Psoas muscle (tissue), 7 donors: ENCODE measurements at regions not wholly inside any gene's neighbourhood (a gene's known extent, or its start where the extent isn't known, plus 50 kb on each side); places are given as distances from the start of the nearest gene placed in this dataset.

Source experiments
- ATAC-seq, 4 donors: fragments of 200-7000 bp; cut with Tn5 transposase; one replicate each; pipeline ENCODE4 v1.9.1; 2020; ENCODE audit warnings: moderate library complexity in 3 of 4, mild to moderate bottlenecking in 2 of 4
- DNase-seq, 2 donors: peaks; one replicate each; pipeline ENCODE4 v3.0.0-alpha.2; 2020
- H3K27ac ChIP-seq: fragments of 200-600 bp; one replicate; pipeline ENCODE4 v1.8.0; 2022
- H3K27me3 ChIP-seq, 3 donors: fragments of 200-600 bp in 1 of 3; one replicate each; pipeline versions ENCODE4 v1.6.1 to v1.8.0; 2013 to 2022; ENCODE audit warnings: low read length in 2 of 3, mild to moderate bottlenecking in 2 of 3, moderate library complexity in 1 of 3; ENCODE audit not compliant: insufficient read depth in 3 of 3
- H3K36me3 ChIP-seq, 2 donors: fragments of 200-600 bp in 1 of 2; one replicate each; pipeline versions ENCODE4 v1.6.1 to v1.8.0; 2013 to 2022; ENCODE audit warnings: low read depth in 1 of 2, mild to moderate bottlenecking in 1 of 2, moderate library complexity in 1 of 2; ENCODE audit not compliant: insufficient read depth in 1 of 2
- H3K4me1 ChIP-seq: fragments of 200-600 bp; one replicate; pipeline ENCODE4 v1.8.0; 2022
- H3K4me3 ChIP-seq: fragments of 200-600 bp; one replicate; pipeline ENCODE4 v1.8.0; 2022; ENCODE audit warnings: mild to moderate bottlenecking
- H3K9me3 ChIP-seq: fragments of 200-600 bp; one replicate; pipeline ENCODE4 v1.8.0; 2022
- WGBS, 3 donors: extraction: QIAGEN DNeasy Blood & Tissue Kit; methylation state at CpG; one replicate each; pipeline versions ENCODE4 v1.1.6 to v1.1.7; 2013; 5-methylcytosine and 5-hydroxymethylcytosine counted together
- intact Hi-C, 2 donors: fragments of 100-400 bp; cut with DNase I; formaldehyde crosslinking; loops; one replicate each; pipeline versions ENCODE4 v1.11.0 to v1.14.2; 2022
- TF ChIP-seq, protein P1 (sequence below): fragments of 200-600 bp; IDR thresholded peaks from one replicate; pipeline ENCODE4 v1.8.0; 2022; ENCODE audit warnings: antibody characterized with exemption
- donor health status: healthy with polysubstance abuse.
- donor health status: DM: no; HTN: no; CAD: no; lungs with moderate emphysema.
- donor health status: Bipolar disorder and iron deficiency.
- donor health status: healthy.
- donor health status: DM: yes; HTN: yes; CAD: no.
- donor health status: DM: no; HTN: no; CAD: no.
- donor health status: DM: yes; HTN: yes; CAD: no.

DNA sequence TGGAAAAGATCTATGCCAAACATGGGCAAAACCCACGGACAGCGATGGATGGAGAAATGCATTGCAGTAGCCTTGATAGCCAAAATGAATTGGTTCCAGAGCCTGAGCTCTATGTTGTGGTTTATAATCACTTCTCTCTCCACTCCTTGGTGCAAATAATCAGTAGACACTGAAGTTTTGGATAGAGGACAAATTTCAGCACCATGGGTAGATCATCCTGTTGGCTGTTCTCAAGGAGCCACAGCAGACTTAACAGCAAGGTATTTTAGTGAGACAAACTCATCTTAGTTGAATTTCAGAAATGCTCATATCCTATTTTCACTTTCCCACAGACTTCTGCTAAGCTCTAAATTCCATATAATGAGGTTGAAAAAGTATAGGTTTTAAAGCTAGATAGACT is 88.3 kb upstream of the CCL1 start:
- Histone ChIP-seq H3K4me3 (no peak overlapping the region), H3K9me3 (no peaks in the 10 kb centered on the region), H3K4me1 (no peaks in the 10 kb centered on the region), H3K27ac (no peak overlapping the region), H3K36me3 (no peaks in the 10 kb centered on the region), H3K27me3 (peaks cover 0 to 5% (median 0%) of the 10 kb centered on the region in 3 donors)
- DNase-seq: no peak
- ATAC-seq: no peak
- TF ChIP-seq, protein P1, sequence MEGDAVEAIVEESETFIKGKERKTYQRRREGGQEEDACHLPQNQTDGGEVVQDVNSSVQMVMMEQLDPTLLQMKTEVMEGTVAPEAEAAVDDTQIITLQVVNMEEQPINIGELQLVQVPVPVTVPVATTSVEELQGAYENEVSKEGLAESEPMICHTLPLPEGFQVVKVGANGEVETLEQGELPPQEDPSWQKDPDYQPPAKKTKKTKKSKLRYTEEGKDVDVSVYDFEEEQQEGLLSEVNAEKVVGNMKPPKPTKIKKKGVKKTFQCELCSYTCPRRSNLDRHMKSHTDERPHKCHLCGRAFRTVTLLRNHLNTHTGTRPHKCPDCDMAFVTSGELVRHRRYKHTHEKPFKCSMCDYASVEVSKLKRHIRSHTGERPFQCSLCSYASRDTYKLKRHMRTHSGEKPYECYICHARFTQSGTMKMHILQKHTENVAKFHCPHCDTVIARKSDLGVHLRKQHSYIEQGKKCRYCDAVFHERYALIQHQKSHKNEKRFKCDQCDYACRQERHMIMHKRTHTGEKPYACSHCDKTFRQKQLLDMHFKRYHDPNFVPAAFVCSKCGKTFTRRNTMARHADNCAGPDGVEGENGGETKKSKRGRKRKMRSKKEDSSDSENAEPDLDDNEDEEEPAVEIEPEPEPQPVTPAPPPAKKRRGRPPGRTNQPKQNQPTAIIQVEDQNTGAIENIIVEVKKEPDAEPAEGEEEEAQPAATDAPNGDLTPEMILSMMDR: no peak
- intact Hi-C loops: no loop called here
- 69 to 81% (median 78%) methylated on average over 2 of the region's 2 CpGs for WGBS, 3 donors

DNA sequence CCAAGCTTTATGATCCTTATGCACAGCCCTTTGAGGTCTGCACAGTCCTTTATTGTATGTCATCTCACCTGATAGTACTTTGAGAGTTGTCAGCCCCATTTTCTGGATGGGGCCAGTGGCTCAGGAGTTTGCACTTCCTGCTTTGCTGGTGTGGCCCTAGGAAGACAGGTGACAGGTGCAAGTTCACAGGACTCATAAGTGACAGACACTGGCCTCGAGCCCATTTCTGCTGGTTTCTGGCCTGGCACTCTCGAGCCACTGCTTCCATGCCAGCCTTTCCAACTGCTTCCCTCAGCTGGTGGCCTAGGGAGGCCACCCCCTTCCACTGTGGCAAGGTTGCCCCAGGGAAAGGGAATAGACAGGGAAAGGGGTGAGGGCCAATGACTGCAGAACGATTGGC is 84.4 kb upstream of the CCL1 start:
- 17 to 18% (median 18%) methylated on average over 3 of the region's 3 CpGs for WGBS, 3 donors

DNA sequence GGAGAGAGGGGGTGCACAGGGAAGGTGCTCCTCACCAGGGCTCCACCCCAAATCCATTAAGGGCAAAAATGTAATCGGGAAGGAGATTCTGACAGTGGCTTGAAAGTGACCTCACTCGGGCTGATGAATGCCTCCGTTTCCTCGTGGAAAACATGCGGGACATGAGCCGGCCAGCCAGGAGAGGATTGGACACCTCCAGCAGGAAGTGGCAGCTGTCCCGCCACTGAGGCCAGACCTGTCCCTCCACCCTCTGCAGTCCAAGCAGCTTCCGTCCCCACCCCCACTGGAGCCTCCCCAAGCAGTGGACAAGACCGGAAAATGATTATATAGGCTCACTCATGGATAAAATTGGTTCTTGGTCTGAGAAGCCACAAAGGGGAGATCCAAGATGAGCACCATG is 82.1 kb upstream of the CCL1 start:
- H3K27ac ChIP-seq: no peak overlapping the region
- TF ChIP-seq, protein P1: no peak
- no peaks in the 10 kb centered on the region for H3K9me3 ChIP-seq
- 54 to 63% (median 63%) methylated on average over 9 of the region's 9 CpGs for WGBS, 3 donors
- H3K4me3 ChIP-seq: no peak overlapping the region
- H3K27me3 ChIP-seq: no peaks in the 10 kb centered on the region
- no peak for ATAC-seq
- no peak for DNase-seq
- intact Hi-C loops: no loop called here
- no peaks in the 10 kb centered on the region for H3K36me3 ChIP-seq
- no peaks in the 10 kb centered on the region for H3K4me1 ChIP-seq

More for the DNA sequence above, 84.4 kb upstream of the CCL1 start:
- DNase-seq (no peak), ATAC-seq (no peak)
- TF ChIP-seq, protein P1: no peak
- Histone ChIP-seq H3K4me1 (no peaks in the 10 kb centered on the region), H3K36me3 (no peaks in the 10 kb centered on the region), H3K27ac (no peak overlapping the region), H3K9me3 (no peaks in the 10 kb centered on the region), H3K4me3 (no peak overlapping the region), H3K27me3 (no peaks in the 10 kb centered on the region)
- intact Hi-C loops: no loop called here

DNA sequence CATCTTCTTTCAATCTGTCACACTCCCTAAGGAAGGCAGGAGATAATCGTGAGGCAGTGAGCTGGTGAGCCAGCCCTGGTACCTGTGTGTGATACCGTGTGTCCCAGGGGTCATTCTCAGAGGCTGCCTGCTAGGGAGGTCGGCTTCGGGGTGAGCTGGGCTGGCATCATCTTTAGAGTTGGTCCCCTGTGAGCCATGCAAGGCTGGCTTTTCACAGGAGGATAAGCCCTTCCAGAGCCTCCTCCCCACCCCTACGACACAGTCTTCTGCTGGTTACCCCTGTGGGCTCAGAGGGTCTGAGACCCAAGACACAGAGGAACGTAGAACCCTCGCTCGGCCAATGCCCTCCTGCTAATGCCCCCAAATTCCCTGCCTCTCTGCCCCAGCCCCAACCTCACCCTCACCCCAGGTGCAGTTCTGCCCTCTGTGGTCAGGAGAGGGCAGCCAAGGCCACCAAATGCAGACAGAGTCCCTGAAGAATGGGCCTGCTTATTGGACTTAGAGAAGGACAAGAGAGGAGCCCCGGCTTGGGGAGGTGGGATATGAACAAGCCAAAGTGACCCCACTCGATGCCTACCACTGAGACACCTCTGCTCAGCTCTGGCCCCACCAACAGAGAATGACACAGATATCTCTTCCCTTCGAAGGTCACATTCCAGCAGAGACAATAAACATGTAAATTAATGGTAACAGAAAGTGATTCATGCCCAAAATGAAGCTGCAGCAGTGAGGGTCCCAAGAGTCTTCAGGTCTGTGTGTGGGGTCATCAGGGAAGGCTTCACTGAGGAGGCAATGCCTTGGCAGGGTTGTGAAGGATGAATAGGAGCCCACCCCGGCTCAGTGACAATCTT is 80.8 kb upstream of the CCL1 start:
- DNase-seq (no peak), ATAC-seq (no peak)
- no peak overlapping the region for H3K4me3 ChIP-seq
- intact Hi-C loops: no loop called here
- H3K36me3 ChIP-seq: no peaks in the 10 kb centered on the region
- H3K27me3 ChIP-seq: no peaks in the 10 kb centered on the region
- no peaks in the 10 kb centered on the region for H3K9me3 ChIP-seq
- no peaks in the 10 kb centered on the region for H3K4me1 ChIP-seq
- WGBS, 3 donors: 51 to 59% (median 54%) methylated on average over 12 of the region's 12 CpGs
- no peak overlapping the region for H3K27ac ChIP-seq
- TF ChIP-seq, protein P1: no peak
